ENCODE measurements at regions not wholly inside any gene's neighbourhood (a gene's known extent, or its start where the extent isn't known, plus 50 kb on each side); places are given as distances from the start of the nearest gene placed in this dataset.

- DNase-seq: no peak
Measured at GRCh38 chr4:62199291-62199810, 999.2 kb downstream of the ADGRL3 start.

- no peak for DNase-seq
Measured at GRCh38 chr4:62196338-62196737, 996.2 kb downstream of the ADGRL3 start.

GRCh38 chr4:62194342-62194741 is 994.2 kb downstream of the ADGRL3 start:
- DNase-seq: no peak

- DNase-seq: no peak
Measured at GRCh38 chr4:62193761-62194160, 993.6 kb downstream of the ADGRL3 start.

- DNase-seq: peak; percentile 83
Measured at GRCh38 chr4:62191451-62192240, 991.5 kb downstream of the ADGRL3 start.

GRCh38 chr4:62170235-62170634 is 970.1 kb downstream of the ADGRL3 start:
- no peak for DNase-seq

- no peak for DNase-seq
Measured at GRCh38 chr4:62168681-62169080, 968.6 kb downstream of the ADGRL3 start.

- DNase-seq: no peak
Measured at GRCh38 chr4:62162606-62163005, 962.5 kb downstream of the ADGRL3 start.

GRCh38 chr4:62161446-62161845 is 961.3 kb downstream of the ADGRL3 start:
- DNase-seq: no peak

- DNase-seq: no peak
Measured at GRCh38 chr4:62159876-62160275, 959.8 kb downstream of the ADGRL3 start.

GRCh38 chr4:62159306-62159705 is 959.2 kb downstream of the ADGRL3 start:
- DNase-seq: no peak

- no peak for DNase-seq
Measured at GRCh38 chr4:62156205-62156604, 956.1 kb downstream of the ADGRL3 start.

GRCh38 chr4:62145276-62145675 is 945.1 kb downstream of the ADGRL3 start:
- no peak for DNase-seq

- no peak for DNase-seq
Measured at GRCh38 chr4:62144431-62144830, 944.3 kb downstream of the ADGRL3 start.

GRCh38 chr4:62135565-62136156 is 935.5 kb downstream of the ADGRL3 start:
- no peak for DNase-seq

- no peak for DNase-seq
Measured at GRCh38 chr4:62133977-62134376, 933.9 kb downstream of the ADGRL3 start.

GRCh38 chr4:62133101-62133897 is 933.2 kb downstream of the ADGRL3 start:
- DNase-seq: no peak

GRCh38 chr4:62131049-62131448 is 930.9 kb downstream of the ADGRL3 start:
- DNase-seq: no peak

- no peak for DNase-seq
Measured at GRCh38 chr4:62130637-62131036, 930.5 kb downstream of the ADGRL3 start.

- DNase-seq: no peak
Measured at GRCh38 chr4:62130230-62130629, 930.1 kb downstream of the ADGRL3 start.

Data from NCI-H1105 treated with DMSO at 0.1 percent for 48 hours (cell line).